Heart right ventricle (tissue), 16 donors: ENCODE measurements at regions not wholly inside any gene's neighbourhood (a gene's known extent, or its start where the extent isn't known, plus 50 kb on each side); places are given as distances from the start of the nearest gene placed in this dataset.

Source experiments
- ATAC-seq, 8 donors: fragments of 200-7000 bp; cut with Tn5 transposase; one replicate each; pipeline ENCODE4 v1.9.1; 2020; ENCODE audit warnings: mild to moderate bottlenecking in 8 of 8, moderate library complexity in 8 of 8, moderate number of reproducible peaks in 1 of 8
- DNase-seq, 2 donors: peaks; one replicate each; pipeline ENCODE4 v3.0.0-alpha.2; 2020
- H3K27ac ChIP-seq, 10 donors: fragments of 200-600 bp; sonication (generic) in 2 of 10; one replicate each; pipeline versions ENCODE4 v1.5.0 to v1.8.0; 2020 to 2022; ENCODE audit warnings: mild to moderate bottlenecking in 3 of 10
- H3K27me3 ChIP-seq, 7 donors: fragments of 200-600 bp; one replicate each; pipeline ENCODE4 v1.8.0; 2021 to 2022; ENCODE audit warnings: mild to moderate bottlenecking in 2 of 7
- H3K36me3 ChIP-seq, 9 donors: fragments of 200-600 bp; sonication (generic) in 1 of 9; one replicate each; pipeline versions ENCODE4 v1.5.0 to v1.8.0; 2020 to 2022; ENCODE audit warnings: mild to moderate bottlenecking in 2 of 9
- H3K4me1 ChIP-seq, 9 donors: fragments of 200-600 bp; sonication (generic) in 1 of 9; one replicate each; pipeline versions ENCODE4 v1.5.0 to v1.8.0; 2020 to 2022; ENCODE audit warnings: mild to moderate bottlenecking in 4 of 9
- H3K4me3 ChIP-seq, 10 donors: fragments of 200-600 bp; sonication (generic) in 2 of 10; one replicate each; pipeline versions ENCODE4 v1.5.0 to v1.8.0; 2020 to 2022; ENCODE audit warnings: mild to moderate bottlenecking in 7 of 10, moderate library complexity in 2 of 10
- H3K9me3 ChIP-seq, 11 donors: fragments of 200-600 bp in 10 of 11; sonication (generic) in 2 of 11; one replicate each; pipeline versions ENCODE4 v1.5.0 to v1.8.0; 2013 to 2022; ENCODE audit warnings: mild to moderate bottlenecking in 2 of 11, control low read depth in 1 of 11, moderate library complexity in 1 of 11
- CTCF ChIP-seq, 9 donors: fragments of 200-600 bp; sonication (generic) in 2 of 9; IDR thresholded peaks; one replicate each; pipeline versions ENCODE4 v1.5.0 to v1.8.0; 2021 to 2022; ENCODE audit warnings: antibody characterized with exemption in 9 of 9, mild to moderate bottlenecking in 5 of 9, moderate library complexity in 1 of 9
- WGBS, 2 donors: extraction: QIAGEN DNeasy Blood & Tissue Kit; methylation state at CpG; one replicate each; pipeline ENCODE4 v1.1.7; 2013; ENCODE audit warnings: inconsistent platforms in 1 of 2; 5-methylcytosine and 5-hydroxymethylcytosine counted together
- intact Hi-C, 10 donors: fragments of 100-400 bp; cut with DNase I; formaldehyde crosslinking; loops; one replicate each; pipeline versions ENCODE4 v1.11.1 to v1.14.2; 2022
- donor health status: Arrhythmogenic right ventricular cardiomyopathy.
- donor health status: ischemic (EF 13 %, LVEDD 7.1; RV severe dilation, severe dysfunction).
- donor health status: healthy with polysubstance abuse.
- donor health status: DM: no; HTN: yes; CAD: no.
- donor health status: DM: no; HTN: no; CAD: no.
- donor health status: ischemic (EF 25% LVEDD 6.9; RV normal size, moderate dysfunction).
- donor health status: ischemic (EF 25% LVEDD 5.7; RV mildly dilated, moderate dysfunction).
- donor health status: healthy.
- donor health status: DM: yes; HTN: yes; CAD: no.
- donor health status: Ischemic cardiomyopathy.
- donor health status: ischemic (EF 35%, LVEDD 5.7; RV mildly dilated, moderate dysfunction).
- donor health status: nonischemic (EF 11% LVEDD 7.7; RV severe dilation, severe dysfunction).
- donor health status: DM: yes; HTN: yes; CAD: no.
- donor health status: PGD.
- donor health status: ischemic (EF 29% LVEDD 5.4; RV normal size, mild dysfunction).
- donor health status: nonischemic (EF 23%, LVEDD 6.1; RV moderate dilation, normal function).

DNA sequence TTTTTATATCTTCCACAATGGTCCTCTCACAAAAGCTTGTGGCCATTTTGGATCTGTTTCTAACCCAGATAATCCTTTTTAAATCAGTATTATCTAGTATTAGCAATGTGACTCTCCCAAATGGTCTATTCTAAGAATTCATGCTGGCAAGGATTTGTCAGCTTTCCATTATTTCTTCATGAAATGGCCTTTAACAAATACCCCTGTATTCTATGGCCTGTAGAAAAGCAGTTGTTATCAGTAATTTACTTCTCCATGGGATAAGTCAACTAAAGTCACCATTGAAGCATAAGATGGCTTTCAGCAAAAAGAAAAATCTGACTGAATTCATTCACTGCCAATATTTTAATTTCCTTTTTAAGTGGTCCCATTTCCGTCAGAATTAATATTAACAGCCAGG is 346.4 kb upstream of the FAM174A start:
- no peak for ATAC-seq
- intact Hi-C loops, result no loop called here
- Histone ChIP-seq H3K27me3 (no peaks in the 10 kb centered on the region), H3K4me3 (no peak overlapping the region), H3K27ac (no peak overlapping the region), H3K9me3 (peaks cover 0 to 5% (median 0%) of the 10 kb centered on the region in 11 donors), H3K36me3 (no peaks in the 10 kb centered on the region), H3K4me1 (no peaks in the 10 kb centered on the region)
- TF ChIP-seq CTCF (IDR thresholded peaks at IDR 0.05), result no peak
- DNase-seq, result no peak
- 43 to 59% methylated on average over 1 of the region's 1 CpG for WGBS, 2 donors

DNA sequence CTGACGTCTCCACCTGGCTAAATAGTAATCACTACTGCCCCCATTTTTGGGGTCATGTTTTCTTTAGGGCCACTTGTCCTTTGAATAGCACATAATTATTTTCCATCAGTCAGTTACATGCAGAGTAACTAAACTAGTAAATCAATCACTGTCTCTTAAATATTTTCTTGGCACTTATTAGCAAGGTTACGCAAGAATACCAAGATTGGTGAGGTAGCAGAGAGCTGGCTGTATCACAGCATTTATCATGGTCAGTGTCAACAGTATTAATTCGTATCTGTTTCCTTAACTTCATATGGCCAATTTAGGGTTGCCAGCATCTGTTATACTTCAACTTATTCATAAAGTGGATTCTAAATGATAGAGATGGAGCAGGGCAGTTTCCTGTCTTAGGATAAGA is 346.8 kb upstream of the FAM174A start:
- 61 to 75% methylated on average over 3 of the region's 3 CpGs for whole genome bisulfite sequencing, 2 donors
- intact Hi-C loops, result no loop called here
- ATAC-seq, result no peak
- no peak for DNase-seq
- no peak for TF ChIP-seq CTCF (IDR thresholded peaks at IDR 0.05)
- no peak overlapping the region for H3K4me3 ChIP-seq
- no peaks in the 10 kb centered on the region for H3K36me3 ChIP-seq
- no peaks in the 10 kb centered on the region for H3K4me1 ChIP-seq
- peaks cover 0 to 5% (median 0%) of the 10 kb centered on the region in 11 donors for H3K9me3 ChIP-seq
- H3K27me3 ChIP-seq, result no peaks in the 10 kb centered on the region
- no peak overlapping the region for H3K27ac ChIP-seq

DNA sequence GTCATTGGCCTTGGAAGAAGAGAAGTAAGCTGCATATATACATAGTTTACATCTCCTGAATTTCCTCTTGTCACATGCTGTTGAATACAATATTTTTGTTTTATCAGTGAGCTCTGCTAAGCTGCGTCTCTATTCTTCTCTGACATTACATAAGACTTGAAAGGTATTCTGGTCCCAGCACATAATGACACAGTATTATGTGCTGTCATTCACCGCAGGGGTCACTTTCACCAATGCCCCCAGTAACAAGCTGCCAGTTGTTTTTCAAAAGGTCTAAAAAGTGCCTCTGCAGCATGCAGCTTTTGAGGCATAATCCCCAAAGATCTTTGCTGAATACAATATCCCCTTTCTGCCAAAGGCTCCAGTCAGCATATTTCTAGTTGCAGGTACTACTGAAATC is 349.0 kb upstream of the FAM174A start:
- Histone ChIP-seq H3K9me3 (peaks cover 0 to 10% (median 0%) of the 10 kb centered on the region in 11 donors), H3K4me3 (no peak overlapping the region), H3K4me1 (no peaks in the 10 kb centered on the region), H3K27me3 (no peaks in the 10 kb centered on the region), H3K36me3 (no peaks in the 10 kb centered on the region), H3K27ac (no peak overlapping the region)
- 77 to 81% methylated on average over 2 of the region's 2 CpGs for WGBS, 2 donors
- intact Hi-C loops, result no loop called here
- ATAC-seq, result no peak
- no peak for DNase-seq
- TF ChIP-seq CTCF (IDR thresholded peaks at IDR 0.05), result no peak

DNA sequence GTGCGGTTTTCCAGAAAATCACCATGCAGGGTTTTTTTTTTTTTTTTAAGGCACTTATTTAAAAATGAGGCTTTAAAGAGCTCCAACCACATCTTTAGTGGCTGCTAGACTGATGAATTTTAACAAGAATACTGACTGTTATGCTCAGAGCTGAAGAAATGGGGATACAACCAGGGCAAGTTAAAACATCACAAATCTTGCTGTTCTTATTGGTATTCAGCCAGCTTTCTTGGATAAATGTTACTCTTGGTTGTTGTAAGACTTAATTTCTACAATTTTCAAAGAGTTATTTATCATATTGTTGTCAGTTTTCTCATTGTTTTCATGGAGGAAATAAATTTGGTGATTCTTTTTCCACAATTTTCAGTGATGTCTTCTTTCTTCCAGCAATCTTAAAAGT is 352.8 kb upstream of the FAM174A start:
- intact Hi-C loops, result no loop called here
- TF ChIP-seq CTCF (IDR thresholded peaks at IDR 0.05), result no peak
- no peak overlapping the region for H3K4me3 ChIP-seq
- no peak overlapping the region for H3K27ac ChIP-seq
- WGBS, 2 donors, result 96 to 100% methylated on average over 1 of the region's 1 CpG
- H3K4me1 ChIP-seq, result no peaks in the 10 kb centered on the region
- H3K27me3 ChIP-seq, result no peaks in the 10 kb centered on the region
- no peaks in the 10 kb centered on the region for H3K36me3 ChIP-seq
- no peak for DNase-seq
- H3K9me3 ChIP-seq, result peaks cover 0 to 11% (median 0%) of the 10 kb centered on the region in 11 donors
- no peak for ATAC-seq

- H3K4me3 ChIP-seq, result no peak overlapping the region
- no peaks in the 10 kb centered on the region for H3K27me3 ChIP-seq
- no peaks in the 10 kb centered on the region for H3K4me1 ChIP-seq
- WGBS, 2 donors, result 81 to 84% methylated on average over 1 of the region's 1 CpG
- no peak overlapping the region for H3K27ac ChIP-seq
- no peaks in the 10 kb centered on the region for H3K36me3 ChIP-seq
- intact Hi-C loops, result no loop called here
- DNase-seq, result no peak
- H3K9me3 ChIP-seq, result peaks cover 0 to 5% (median 0%) of the 10 kb centered on the region in 11 donors
- no peak for ATAC-seq
- no peak for TF ChIP-seq CTCF (IDR thresholded peaks at IDR 0.05)
Measured at GRCh38 chr5:100175346-100175745, 359.8 kb upstream of the FAM174A start.
